HG03175 (cell line): ENCODE measurements at regions not wholly inside any gene's neighbourhood (a gene's known extent, or its start where the extent isn't known, plus 50 kb on each side); places are given as distances from the start of the nearest gene placed in this dataset.
"Not testable (repeated sequence)": the region's sequence is repeated elsewhere in the genome, so short reads cannot be mapped to it uniquely, and the experiment has no call there.

ENCODE experiments used
- ATAC-seq: cut with Tn5 transposase; IDR thresholded peaks from one replicate; pipeline ENCODE4 v1.9.1; 2021; ENCODE audit warnings: mild to moderate bottlenecking, moderate library complexity; ENCODE audit not compliant: unreplicated experiment

DNA sequence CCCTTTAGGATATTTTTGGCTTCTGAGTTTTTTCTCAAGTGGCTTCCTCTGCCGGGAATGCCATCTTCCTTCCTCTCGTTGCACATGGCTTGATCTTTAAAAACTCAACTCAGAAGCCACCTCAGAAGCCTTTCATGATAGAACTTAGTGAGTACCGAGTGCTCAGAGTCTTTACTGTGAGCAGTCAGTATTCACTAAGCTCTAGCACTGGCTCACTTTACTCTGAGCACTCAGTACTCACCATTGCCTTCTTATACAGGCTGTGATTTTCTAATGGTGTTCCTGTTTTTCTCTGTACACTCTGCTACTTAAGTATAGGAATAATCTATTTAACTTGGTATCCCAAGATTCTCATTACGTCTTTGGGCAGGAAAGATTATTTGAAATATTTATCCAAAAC, 116.2 kb downstream of the PFDN4 start:
- ATAC-seq, result no peak

DNA sequence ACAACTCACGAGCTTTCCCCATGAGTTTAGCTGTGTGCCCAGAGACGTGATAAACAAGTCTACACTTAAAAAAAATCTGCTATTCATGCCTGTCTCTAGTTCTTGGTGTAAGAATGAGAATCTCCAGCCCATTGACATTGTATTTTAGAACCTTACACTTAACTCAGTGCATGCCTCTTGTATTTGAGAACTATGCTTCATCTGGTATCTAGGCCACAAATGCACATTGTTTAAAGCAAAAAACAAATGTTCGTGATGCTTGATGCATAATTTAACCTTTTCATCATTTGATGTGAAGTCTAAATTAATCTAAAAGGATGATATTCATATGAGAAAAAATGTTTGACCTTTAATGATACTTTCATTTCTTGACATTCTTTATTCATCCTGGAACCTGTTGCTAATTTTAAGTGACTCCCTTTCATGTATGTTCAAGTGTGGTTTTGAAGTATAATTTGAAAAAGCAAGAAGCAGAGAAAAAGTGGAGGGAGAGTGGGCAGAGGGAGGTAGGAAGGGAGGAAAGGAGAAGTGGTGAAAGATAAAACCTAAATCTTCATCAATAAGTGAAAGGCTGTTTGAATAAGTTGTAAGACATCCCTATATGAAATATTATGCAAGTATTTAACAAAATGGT, 116.9 kb downstream of the PFDN4 start:
- ATAC-seq, result no peak

DNA sequence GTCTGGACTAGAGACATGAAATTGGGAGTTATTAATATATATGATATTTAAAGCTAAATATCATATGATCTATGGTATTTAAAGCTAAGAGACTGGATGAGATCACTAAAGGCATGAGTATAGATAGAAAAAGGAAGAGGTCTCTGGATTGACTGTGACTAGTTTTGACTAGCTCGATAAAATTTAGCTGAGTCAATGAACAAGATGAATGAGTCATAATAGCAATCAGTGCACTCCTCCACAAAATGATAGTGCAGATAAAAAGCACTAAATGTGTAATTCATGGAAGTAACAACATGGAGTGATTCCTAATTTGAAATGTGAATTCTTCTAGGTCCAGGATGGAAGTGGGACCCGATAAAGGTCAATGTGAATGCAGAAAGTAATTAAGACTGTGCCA, 127.4 kb downstream of the PFDN4 start:
- ATAC-seq, result no peak

GRCh38 chr20:54337144-54337543, 129.3 kb downstream of the PFDN4 start:
- no peak for ATAC-seq

GRCh38 chr20:54339093-54339492, 131.2 kb downstream of the PFDN4 start:
- no peak for ATAC-seq

- ATAC-seq, result no peak
Measured at GRCh38 chr20:54340206-54340605, 132.3 kb downstream of the PFDN4 start.

DNA sequence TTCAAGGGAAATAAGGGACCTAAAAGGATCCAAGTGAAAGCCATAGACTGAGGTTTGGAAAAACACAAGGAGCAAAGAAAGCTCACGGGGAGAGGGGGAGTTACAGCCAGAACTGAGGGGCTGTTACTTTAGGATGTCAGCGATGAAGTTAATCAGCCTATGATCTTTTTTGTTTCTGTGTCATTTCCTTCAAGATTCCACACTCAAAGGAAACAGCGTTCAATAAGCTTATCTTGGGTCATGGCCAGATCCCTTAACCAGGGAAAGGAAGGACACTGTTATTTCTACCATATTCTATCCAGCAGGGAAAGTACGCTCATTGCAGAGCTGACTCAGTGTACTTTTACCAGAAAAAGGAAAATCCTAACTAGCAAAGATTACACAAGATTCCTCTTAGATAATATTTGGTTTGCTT, 132.8 kb downstream of the PFDN4 start:
- ATAC-seq, result no peak

DNA sequence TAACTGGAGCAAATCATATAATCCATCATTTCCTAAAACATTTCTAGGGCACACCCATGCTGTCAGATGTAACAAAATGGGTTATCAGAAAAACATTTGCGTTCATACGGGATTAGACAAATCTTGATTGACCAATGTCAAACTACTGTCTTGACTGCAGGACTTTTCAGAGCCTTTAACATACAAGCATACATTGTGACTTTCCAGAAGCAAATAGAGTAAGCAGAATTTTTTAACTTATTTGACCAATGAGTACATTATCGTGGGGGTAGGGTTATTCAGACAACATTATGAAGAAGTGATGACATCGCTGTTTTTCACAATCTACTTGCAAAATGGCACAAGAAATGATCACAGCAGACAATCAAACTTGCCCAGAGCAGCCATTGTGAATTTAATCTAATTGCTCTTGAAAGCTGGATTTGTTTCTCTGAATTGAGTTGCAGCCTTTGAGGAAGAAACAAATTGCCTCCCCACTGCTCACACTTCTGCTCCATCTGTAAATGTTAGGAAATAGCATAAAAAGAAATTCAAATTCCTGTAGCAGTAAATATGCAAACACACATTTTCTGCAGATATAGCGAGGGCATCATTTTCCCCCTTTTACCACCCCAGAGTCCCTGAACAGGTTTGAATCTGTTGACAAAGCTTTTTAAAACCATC, 133.0 kb upstream of the DOK5 start:
- ATAC-seq, result no peak

- no peak for ATAC-seq
Measured at GRCh38 chr20:54343099-54343498, 132.3 kb upstream of the DOK5 start.

DNA sequence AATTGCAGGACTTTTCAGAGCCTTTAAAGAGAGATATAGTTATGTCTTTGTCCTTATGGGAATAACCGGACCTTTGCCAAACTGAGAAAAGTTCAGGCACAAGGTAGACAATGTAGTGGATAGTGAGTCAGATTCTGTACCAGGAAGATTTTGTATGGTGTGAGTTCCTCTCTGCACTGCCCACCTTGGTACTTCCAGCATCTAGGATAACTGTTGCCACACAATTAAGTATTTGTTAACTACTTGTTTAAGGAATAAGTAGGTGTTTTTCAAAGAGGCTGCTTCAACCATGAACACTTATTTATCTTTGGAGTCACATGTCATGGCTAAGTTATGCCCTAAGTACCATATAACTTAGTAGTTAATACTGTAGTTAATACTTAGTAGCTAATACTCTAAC, 131.8 kb upstream of the DOK5 start:
- no peak for ATAC-seq

DNA sequence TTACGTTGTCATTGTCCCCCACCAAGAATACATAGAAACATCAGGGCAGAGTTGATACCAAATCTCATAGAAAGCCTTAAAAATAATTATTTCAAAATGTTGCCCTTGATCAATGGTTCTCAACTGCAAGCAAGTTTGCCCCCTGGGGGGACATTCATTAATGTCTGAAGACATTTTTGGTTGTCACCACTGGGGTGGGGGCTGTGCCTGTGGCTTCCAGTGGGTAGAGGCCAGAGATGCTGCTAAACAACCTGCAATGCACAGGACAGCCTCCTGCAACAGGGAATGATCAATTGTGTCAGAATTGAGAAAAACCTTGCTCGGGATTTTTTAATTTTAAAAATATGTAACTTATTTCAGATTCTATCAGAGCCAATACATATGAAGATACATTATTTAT, 130.6 kb upstream of the DOK5 start:
- no peak for ATAC-seq

GRCh38 chr20:54345301-54345724, 130.1 kb upstream of the DOK5 start:
- peak; percentile 86 for ATAC-seq

GRCh38 chr20:54345821-54346220, 129.6 kb upstream of the DOK5 start:
- ATAC-seq, result no peak

GRCh38 chr20:54346276-54346675, 129.1 kb upstream of the DOK5 start:
- ATAC-seq, result no peak

DNA sequence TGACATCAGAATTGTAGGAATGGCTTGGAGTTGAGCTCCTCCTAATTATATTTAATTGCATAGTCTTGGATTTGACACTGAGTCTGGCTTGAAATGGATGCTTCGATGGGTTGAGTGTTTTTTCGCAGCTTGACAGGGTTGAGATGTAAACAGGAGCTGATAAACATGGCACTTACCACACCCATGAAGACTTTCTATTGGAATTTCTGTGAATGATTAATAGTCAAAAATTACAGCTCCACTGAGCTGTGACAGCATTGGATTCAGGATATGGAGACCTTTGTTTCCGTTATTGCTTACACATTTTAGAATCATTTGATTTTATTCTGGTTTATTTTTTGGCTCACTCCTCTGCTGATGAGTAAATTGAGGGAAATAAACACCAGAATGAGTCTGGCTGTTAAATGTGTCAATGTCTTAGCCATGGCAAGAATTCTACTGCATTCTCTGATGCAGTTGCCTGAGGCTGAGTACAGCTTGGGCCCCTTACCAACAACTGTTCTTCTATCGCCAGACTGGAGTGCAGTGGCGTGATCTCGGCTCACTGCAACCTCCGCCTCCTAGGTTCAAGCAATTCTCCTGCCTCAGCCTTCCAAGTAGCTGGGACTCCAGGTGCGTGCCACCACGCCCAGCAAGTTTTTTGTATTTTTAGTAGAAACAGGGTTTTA, 128.1 kb upstream of the DOK5 start:
- no peak for ATAC-seq

- no peak for ATAC-seq
Measured at GRCh38 chr20:54350415-54350814, 125.0 kb upstream of the DOK5 start.

DNA sequence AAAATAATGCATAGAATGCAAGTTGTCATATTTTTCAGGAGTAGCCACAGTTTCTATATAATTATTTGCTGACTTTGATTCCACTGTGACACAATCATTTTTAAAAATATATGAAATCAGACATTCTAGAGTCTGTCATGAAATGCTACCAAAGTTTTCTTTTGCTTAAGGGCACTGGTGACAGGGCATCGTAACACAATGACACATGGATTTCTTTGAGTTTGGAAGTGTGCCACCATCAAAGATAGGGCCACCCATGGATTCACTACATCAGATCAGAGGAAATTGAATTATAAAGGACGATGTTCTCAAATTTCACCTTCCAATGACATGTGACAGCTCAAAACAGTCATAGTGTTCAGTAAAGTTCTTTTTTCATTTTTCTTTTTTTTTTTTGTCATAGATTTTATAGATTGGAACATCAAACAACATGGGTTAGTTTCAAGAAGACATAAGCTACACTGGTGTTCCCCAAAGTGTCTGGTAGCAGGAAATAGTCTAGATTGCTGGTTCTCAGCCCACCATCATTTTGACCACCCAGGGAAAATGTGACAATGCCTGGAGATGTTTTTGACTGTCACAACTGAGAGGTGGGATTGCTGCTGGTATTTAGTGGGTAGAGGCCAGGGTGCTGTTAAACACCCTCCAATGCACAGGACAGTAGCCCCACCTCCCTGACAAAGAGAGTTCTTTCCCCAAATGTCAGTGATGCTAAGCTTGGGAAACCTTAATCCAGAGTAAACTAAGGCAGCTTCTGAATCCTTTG, 123.8 kb upstream of the DOK5 start:
- ATAC-seq, result no peak

DNA sequence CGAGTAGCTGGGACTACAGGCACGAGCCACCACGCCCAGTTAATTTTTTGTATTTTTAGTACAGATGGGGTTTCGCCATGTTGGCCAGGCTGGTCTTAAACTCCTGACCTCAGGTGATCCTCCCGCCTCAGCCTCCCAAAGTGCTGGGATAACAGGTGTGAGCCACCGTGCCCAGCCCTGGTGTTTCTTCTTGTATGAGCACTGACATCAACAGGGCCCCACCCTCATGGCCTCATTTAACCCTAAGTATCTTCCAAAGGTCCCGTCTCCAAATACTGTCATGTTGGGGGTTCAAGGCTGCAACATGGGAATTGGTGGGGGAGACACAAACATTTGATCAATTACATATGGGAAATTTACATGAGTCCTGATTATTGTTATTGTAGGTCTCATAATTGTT, 122.9 kb upstream of the DOK5 start:
- not testable (repeated sequence) for ATAC-seq

DNA sequence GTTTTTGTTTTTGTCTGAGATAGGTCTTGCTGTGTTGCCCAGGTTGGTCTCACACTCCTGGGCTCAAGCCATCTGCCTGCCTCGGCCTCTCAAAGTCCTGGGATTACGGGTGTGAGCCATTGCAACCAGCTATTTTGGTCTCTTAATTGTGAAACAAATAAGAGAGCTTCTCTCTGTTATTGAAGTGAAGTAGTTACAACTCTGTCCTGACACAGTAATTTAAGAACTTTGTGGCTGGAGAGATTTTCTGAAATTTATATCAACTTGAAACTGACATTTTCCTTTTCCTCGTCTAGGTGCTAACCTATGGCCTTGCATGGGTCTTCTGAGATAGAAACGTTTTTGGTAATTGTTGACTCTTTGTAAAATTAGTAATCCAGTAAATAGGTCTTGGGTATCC, 122.1 kb upstream of the DOK5 start:
- ATAC-seq, result no peak

DNA sequence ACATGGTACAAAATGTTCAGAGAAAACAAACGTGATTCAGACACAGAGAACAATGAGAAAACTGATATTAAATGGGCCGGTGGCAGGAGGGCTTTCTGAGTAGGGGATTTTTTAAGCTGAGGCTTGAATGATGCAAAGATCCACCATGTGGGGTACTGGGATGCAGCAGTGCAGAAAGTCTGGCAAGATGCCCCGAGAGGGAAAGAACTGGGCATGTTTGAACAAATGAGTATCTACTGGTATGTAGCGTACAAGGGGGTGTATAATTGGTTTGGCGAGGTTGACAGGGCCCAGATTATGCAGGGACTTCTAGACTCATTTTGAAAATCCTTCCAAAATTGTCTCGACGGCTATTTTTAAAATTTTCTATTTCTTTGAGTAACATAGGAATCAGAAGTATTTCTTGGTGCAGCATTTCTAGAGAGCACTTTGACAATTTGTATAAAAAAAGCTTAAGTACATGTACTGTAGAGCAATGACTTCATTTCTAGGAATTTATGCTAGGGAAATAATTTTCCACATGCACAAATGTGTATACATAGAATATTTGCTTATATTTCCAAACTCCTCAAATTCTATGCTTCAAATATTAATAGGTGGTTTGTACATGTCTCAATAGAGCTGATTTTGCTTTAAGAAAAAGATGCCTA, 119.6 kb upstream of the DOK5 start:
- ATAC-seq, result no peak

DNA sequence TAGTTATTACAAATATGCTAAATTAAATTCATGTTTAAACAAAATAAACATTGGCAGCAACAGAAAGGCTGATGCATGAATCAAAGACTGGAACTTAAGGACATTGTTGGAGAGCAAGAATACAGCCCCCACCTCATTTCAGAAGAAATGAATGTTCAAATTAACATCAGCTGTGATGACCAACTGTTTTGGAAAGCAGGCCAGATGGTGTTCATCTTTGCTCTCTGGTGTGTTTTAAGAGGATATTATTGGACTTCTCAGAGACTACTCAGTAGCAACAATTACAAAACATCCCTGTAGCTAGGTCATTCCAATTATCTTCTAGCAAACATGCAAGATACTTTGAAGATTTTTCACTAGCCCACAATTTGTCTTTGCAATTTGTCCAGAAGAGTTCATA, 118.6 kb upstream of the DOK5 start:
- no peak for ATAC-seq
